SK-N-SH (cell line): ENCODE measurements at regions not wholly inside any gene's neighbourhood (a gene's known extent, or its start where the extent isn't known, plus 50 kb on each side); places are given as distances from the start of the nearest gene placed in this dataset.

Experiments used
- CTCF ChIA-PET: fragments of 300-600, 350-600 bp; formaldehyde crosslinking; extraction: SDS; loops from one replicate; lab custom pipeline; 2021; lab: Yijun Ruan, JAX
- POLR2A ChIA-PET: fragments of 350-600 bp; sonication (Branson Sonifier 250); formaldehyde crosslinking; extraction: SDS; loops from one replicate; lab custom pipeline; 2020; ENCODE audit warnings: antibody characterized with exemption, inconsistent platforms; lab: Yijun Ruan, JAX
- DNase-seq: peaks from one replicate; pipeline ENCODE4 v3.0.0; 2012
- H2AFZ ChIP-seq: fragments of 200-600 bp; sonication (generic); 2 replicates; pipeline ENCODE4 v1.8.1; 2016; ENCODE audit warnings: antibody characterized with exemption, mild to moderate bottlenecking, low read depth
- H3F3A ChIP-seq: fragments of 200-600 bp; sonication (generic); replicated peaks from 2 replicates; pipeline ENCODE3; 2016; ENCODE audit warnings: antibody characterized with exemption, mild to moderate bottlenecking; ENCODE audit not compliant: insufficient read depth
- H3K27ac ChIP-seq, 2 experiments: fragments of 200-500 bp in 1 of 2; fragments of 200-600 bp in 1 of 2; sonication (Bioruptor generic) in 1 of 2; sonication (generic), shearing (Covaris generic) in 1 of 2; 2 replicates each; pipeline versions ENCODE4 v1.5.1 to v1.6.1; 2014 to 2016; ENCODE audit warnings: low read depth in 2 of 2, inconsistent platforms in 1 of 2, low read length in 1 of 2, mild to moderate bottlenecking in 1 of 2, mixed read lengths in 1 of 2
- H3K27me3 ChIP-seq: fragments of 200-600 bp; sonication (generic), shearing (Covaris generic); 2 replicates; pipeline ENCODE4 v1.6.1; 2016; ENCODE audit warnings: mixed run types; ENCODE audit not compliant: insufficient read depth
- H3K36me3 ChIP-seq, 2 experiments: fragments of 200-500 bp in 1 of 2; fragments of 200-600 bp in 1 of 2; sonication (Bioruptor generic) in 1 of 2; sonication (generic) in 1 of 2; replicated peaks in 1 of 2; 2 replicates each; pipeline versions ENCODE3 to v1.5.1; 2014 to 2016; ENCODE audit warnings: low read length in 1 of 2, mild to moderate bottlenecking in 1 of 2; ENCODE audit not compliant: insufficient read depth in 2 of 2, control insufficient read depth in 1 of 2
- H3K4me1 ChIP-seq, 2 experiments: fragments of 200-500 bp in 1 of 2; fragments of 200-600 bp in 1 of 2; sonication (Bioruptor generic) in 1 of 2; sonication (generic), shearing (Covaris generic) in 1 of 2; 2 replicates each; pipeline versions ENCODE4 v1.5.1 to v1.6.1; 2014 to 2016; ENCODE audit warnings: low read depth in 1 of 2, low read length in 1 of 2, mixed run types in 1 of 2; ENCODE audit not compliant: insufficient read depth in 2 of 2, control insufficient read depth in 1 of 2
- H3K4me2 ChIP-seq: fragments of 200-600 bp; sonication (generic), shearing (Covaris generic); 2 replicates; pipeline ENCODE4 v1.6.1; 2017; ENCODE audit warnings: mixed run types
- H3K4me3 ChIP-seq, 2 experiments: fragments of 200-500 bp in 1 of 2; fragments of 200-600 bp in 1 of 2; sonication (Bioruptor generic) in 1 of 2; sonication (generic), shearing (Covaris generic) in 1 of 2; 2 replicates each; pipeline versions ENCODE4 v1.5.1 to v1.8.1; 2014 to 2016; ENCODE audit warnings: low read depth in 2 of 2, inconsistent platforms in 1 of 2, low read length in 1 of 2, mild to moderate bottlenecking in 1 of 2, mixed read lengths in 1 of 2, moderate library complexity in 1 of 2
- H3K79me2 ChIP-seq: fragments of 200-600 bp; sonication (generic); 2 replicates; pipeline ENCODE4 v1.8.1; 2017; ENCODE audit warnings: mild to moderate bottlenecking; ENCODE audit not compliant: insufficient read depth
- H3K9ac ChIP-seq: fragments of 200-600 bp; sonication (generic); 2 replicates; pipeline ENCODE4 v1.6.1; 2017; ENCODE audit warnings: mixed run types
- H3K9me2 ChIP-seq: fragments of 200-600 bp; sonication (generic); 2 replicates; pipeline ENCODE4 v1.6.1; 2017; ENCODE audit warnings: mixed run types
- H3K9me3 ChIP-seq: fragments of 200-600 bp; sonication (generic); 2 replicates; pipeline ENCODE4 v1.6.1; 2017; ENCODE audit warnings: mixed run types, mild to moderate bottlenecking, moderate library complexity
- H4K20me1 ChIP-seq: fragments of 200-600 bp; sonication (generic); 2 replicates; pipeline ENCODE4 v1.6.1; 2017; ENCODE audit warnings: mild to moderate bottlenecking, mixed run types; ENCODE audit not compliant: insufficient read depth
- ELF1 ChIP-seq: IDR thresholded peaks from 2 replicates; pipeline ENCODE4 v1.4.0; 2012
- FOXJ3 ChIP-seq: sonication (generic); formaldehyde crosslinking; IDR thresholded peaks from 2 replicates; pipeline ENCODE4 v1.5.1; 2020; ENCODE audit warnings: mild to moderate bottlenecking, missing genetic modification reagents
- FOXM1 ChIP-seq: IDR thresholded peaks from 2 replicates; pipeline ENCODE4 v1.4.0; 2012; ENCODE audit warnings: low read depth, mild to moderate bottlenecking
- GATA2 ChIP-seq: sonication (generic); formaldehyde crosslinking; IDR thresholded peaks from 2 replicates; pipeline ENCODE4 v1.5.0; 2020; ENCODE audit warnings: mild to moderate bottlenecking, missing genetic modification reagents
- IRF3 ChIP-seq: fragments of 150-350 bp; IDR thresholded peaks from 2 replicates; pipeline ENCODE4 v1.6.1; 2016; ENCODE audit warnings: mild to moderate bottlenecking, low read depth, low read length
- NRF1 ChIP-seq: IDR thresholded peaks from 2 replicates; pipeline ENCODE4 v1.6.1; 2012; ENCODE audit warnings: low read depth, mild to moderate bottlenecking, low read length
- RCOR1 ChIP-seq: fragments of 150-350 bp; IDR thresholded peaks from 2 replicates; pipeline ENCODE4 v1.6.1; 2017; ENCODE audit warnings: antibody characterized with exemption, low read length
- REST ChIP-seq: IDR thresholded peaks from 2 replicates; pipeline ENCODE4 v1.6.1; 2012; ENCODE audit warnings: mild to moderate bottlenecking, low read depth, low read length, moderate library complexity
- RXRA ChIP-seq: IDR thresholded peaks from 2 replicates; pipeline ENCODE4 v1.4.0; 2012; ENCODE audit warnings: low read depth, mild to moderate bottlenecking, borderline replicate concordance
- SMC3 ChIP-seq: IDR thresholded peaks from 2 replicates; pipeline ENCODE4 v1.6.1; 2012; ENCODE audit warnings: low read depth, low read length, improper control_type of control experiment
- TCF12 ChIP-seq: IDR thresholded peaks from 2 replicates; pipeline ENCODE4 v1.4.0; 2012
- YY1 ChIP-seq: IDR thresholded peaks from 2 replicates; pipeline ENCODE4 v1.4.0; 2012; ENCODE audit warnings: low read depth, mild to moderate bottlenecking
- ZBTB33 ChIP-seq: IDR thresholded peaks from 2 replicates; pipeline ENCODE4 v1.4.0; 2012; ENCODE audit warnings: low read depth, borderline replicate concordance
- WGBS: methylation state at CpG from one replicate; pipeline ENCODE4 v1.1.6; 2017; ENCODE audit warnings: low lambda C conversion rate; 5-methylcytosine and 5-hydroxymethylcytosine counted together

GRCh38 chr16:77591347-77591746 lies 131.0 kb upstream of the NUDT7 start:
- H3K9me3 ChIP-seq, result no peaks in the 10 kb centered on the region
- no peaks in the 10 kb centered on the region for H3K27me3 ChIP-seq
- H4K20me1 ChIP-seq, result no peaks in the 10 kb centered on the region
- H3K79me2 ChIP-seq, result no peaks in the 10 kb centered on the region
- no peak for DNase-seq
- H3K4me2 ChIP-seq, result no peak overlapping the region
- no peaks in the 10 kb centered on the region for H3K36me3 ChIP-seq
- H3K27ac ChIP-seq, result no peak overlapping the region
- H2AFZ ChIP-seq, result no peak overlapping the region
- WGBS, result 65% methylated on average over 6 of the region's 6 CpGs
- no peaks in the 10 kb centered on the region for H3K9me2 ChIP-seq
- POLR2A ChIA-PET, result no interaction called here
- H3K9ac ChIP-seq, result no peak overlapping the region
- no peaks in the 10 kb centered on the region for H3F3A ChIP-seq
- no peak for TF ChIP-seq RCOR1
- TF ChIP-seq YY1, result no peak
- no peak for TF ChIP-seq NRF1
- no peak for TF ChIP-seq GATA2 (CRISPR knock-in tag)
- TF ChIP-seq FOXM1, result no peak
- TF ChIP-seq RXRA, result no peak
- TF ChIP-seq ZBTB33, result no peak
- no peak for TF ChIP-seq REST
- no peak for TF ChIP-seq SMC3
- no peak for TF ChIP-seq IRF3
- no peak for TF ChIP-seq TCF12
- no peak for TF ChIP-seq FOXJ3 (CRISPR knock-in tag)
- TF ChIP-seq ELF1, result no peak
- CTCF ChIA-PET, result interaction anchor here (1.2 to 17.2 kb wide), 5 partner anchors 8 to 358 kb away, joined by 3 to 317 read pairs (median 3); no protein-coding TSS in a partner anchor
- H3K4me1 ChIP-seq, result no peaks in the 10 kb centered on the region
- no peak overlapping the region for H3K4me3 ChIP-seq
